Adrenal gland (tissue), 5 donors: ENCODE measurements at regions not wholly inside any gene's neighbourhood (a gene's known extent, or its start where the extent isn't known, plus 50 kb on each side); places are given as distances from the start of the nearest gene placed in this dataset.

Experiments used
- CTCF ChIP-seq, 6 experiments: fragments of 450-650 bp in 4 of 6; fragments of 200-600 bp in 2 of 6; sonication (generic) in 1 of 6; IDR thresholded peaks; 1 replicate in 5 of 6; 2 replicates in 1 of 6; pipeline versions ENCODE4 v1.5.1 to v1.8.0; 2016 to 2021; ENCODE audit warnings: antibody characterized with exemption in 6 of 6, mild to moderate bottlenecking in 2 of 6, moderate library complexity in 1 of 6
- POLR2A ChIP-seq, 2 donors: fragments of 450-650 bp; IDR thresholded peaks; one replicate each; pipeline ENCODE4 v1.6.1; 2017; ENCODE audit warnings: antibody characterized with exemption in 2 of 2, mild to moderate bottlenecking in 2 of 2, moderate library complexity in 1 of 2
- donor health status: DM: no; HTN: no; CAD: no.

- TF ChIP-seq CTCF (IDR thresholded peaks at IDR 0.05), result no peak
- TF ChIP-seq POLR2A (IDR thresholded peaks at IDR 0.05), result no peak
These were observed 223.9 kb upstream of the MAD2L1 start for GRCh38 chr4:120290553-120290952.
